ENCODE measurements at regions not wholly inside any gene's neighbourhood (a gene's known extent, or its start where the extent isn't known, plus 50 kb on each side); places are given as distances from the start of the nearest gene placed in this dataset.
A peak's percentile ranks its signal among the peaks of the same experiment; 100 is the strongest.

- Histone ChIP-seq H3K4me1 (ENCODE audit: control insufficient read depth, insufficient read depth, low read length, unreplicated experiment) (no peaks in the 10 kb centered on the region), H3K36me3 (ENCODE audit: insufficient read depth, low read length) (no peaks in the 10 kb centered on the region), H2AFZ (ENCODE audit: low read length, unreplicated experiment) (no peak overlapping the region)
Measured at GRCh38 chrY:15554991-15555390, 1030.7 kb downstream of the NLGN4Y start.

DNA sequence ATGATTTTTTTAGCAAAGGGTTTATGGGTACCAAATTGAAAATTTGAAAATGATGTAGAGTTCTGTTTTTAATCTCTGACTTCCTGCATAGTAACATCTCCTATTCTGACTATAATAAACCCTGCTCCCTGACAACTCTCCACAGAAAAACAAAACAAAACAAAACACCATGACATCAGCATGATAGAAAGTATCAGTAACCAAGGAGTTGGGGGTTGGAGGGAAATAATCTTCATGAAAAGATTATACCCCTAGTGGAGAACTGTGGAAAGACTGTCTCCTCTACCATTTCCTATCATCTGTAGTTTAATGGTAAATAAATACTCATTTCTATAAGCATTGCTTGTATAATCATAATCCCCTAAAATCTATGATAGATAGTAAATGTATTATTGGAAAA lies 1034.8 kb downstream of the NLGN4Y start:
- no peaks in the 10 kb centered on the region for H3K36me3 ChIP-seq (ENCODE audit: insufficient read depth, low read length)
- no peak overlapping the region for H3K27ac ChIP-seq (ENCODE audit: low read depth, low read length)

More at GRCh38 chrY:15554991-15555390, 1030.7 kb downstream of the NLGN4Y start:
- Histone ChIP-seq H3K79me2 (ENCODE audit: control insufficient read depth, insufficient read depth, low read length, unreplicated experiment) (no peaks in the 10 kb centered on the region), H3K27me3 (ENCODE audit: insufficient read depth, low read length) (no peaks in the 10 kb centered on the region), H3K27ac (ENCODE audit: low read depth, low read length) (no peak overlapping the region), H3K4me3 (ENCODE audit: low read depth, low read length) (no peak overlapping the region)

DNA sequence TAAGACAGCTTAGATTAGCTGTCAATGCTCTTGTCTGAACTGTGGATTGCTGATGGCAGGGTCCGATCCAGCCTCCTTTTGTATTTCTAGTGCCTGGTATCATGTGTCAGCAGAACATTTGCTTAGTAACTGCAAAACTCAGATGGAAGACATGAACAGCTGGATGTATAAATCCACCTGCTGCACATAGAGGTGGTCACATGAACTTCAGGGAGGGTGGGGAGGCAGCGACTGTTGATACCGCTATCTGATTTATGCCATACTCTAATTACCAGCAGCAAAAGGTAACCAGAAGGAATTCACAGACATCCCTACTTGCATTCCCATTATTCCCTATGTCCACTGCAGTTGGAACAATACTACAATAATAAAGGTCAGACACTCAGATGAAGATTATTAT lies 1036.5 kb downstream of the NLGN4Y start:
- H3K27ac ChIP-seq (ENCODE audit: low read depth, low read length): no peak overlapping the region
- H3K27me3 ChIP-seq (ENCODE audit: insufficient read depth, low read length): no peaks in the 10 kb centered on the region
- no peaks in the 10 kb centered on the region for H3K4me1 ChIP-seq (ENCODE audit: control insufficient read depth, insufficient read depth, low read length, unreplicated experiment)
- H3K4me3 ChIP-seq (ENCODE audit: low read depth, low read length): no peak overlapping the region
- no peak overlapping the region for H2AFZ ChIP-seq (ENCODE audit: low read length, unreplicated experiment)
- H3K36me3 ChIP-seq (ENCODE audit: insufficient read depth, low read length): no peaks in the 10 kb centered on the region
- no peaks in the 10 kb centered on the region for H3K79me2 ChIP-seq (ENCODE audit: control insufficient read depth, insufficient read depth, low read length, unreplicated experiment)

More for the DNA sequence above, 1034.8 kb downstream of the NLGN4Y start:
- H3K4me1 ChIP-seq (ENCODE audit: control insufficient read depth, insufficient read depth, low read length, unreplicated experiment): no peaks in the 10 kb centered on the region
- H3K4me3 ChIP-seq (ENCODE audit: low read depth, low read length): no peak overlapping the region
- no peak overlapping the region for H2AFZ ChIP-seq (ENCODE audit: low read length, unreplicated experiment)
- no peaks in the 10 kb centered on the region for H3K79me2 ChIP-seq (ENCODE audit: control insufficient read depth, insufficient read depth, low read length, unreplicated experiment)
- H3K27me3 ChIP-seq (ENCODE audit: insufficient read depth, low read length): no peaks in the 10 kb centered on the region

DNA sequence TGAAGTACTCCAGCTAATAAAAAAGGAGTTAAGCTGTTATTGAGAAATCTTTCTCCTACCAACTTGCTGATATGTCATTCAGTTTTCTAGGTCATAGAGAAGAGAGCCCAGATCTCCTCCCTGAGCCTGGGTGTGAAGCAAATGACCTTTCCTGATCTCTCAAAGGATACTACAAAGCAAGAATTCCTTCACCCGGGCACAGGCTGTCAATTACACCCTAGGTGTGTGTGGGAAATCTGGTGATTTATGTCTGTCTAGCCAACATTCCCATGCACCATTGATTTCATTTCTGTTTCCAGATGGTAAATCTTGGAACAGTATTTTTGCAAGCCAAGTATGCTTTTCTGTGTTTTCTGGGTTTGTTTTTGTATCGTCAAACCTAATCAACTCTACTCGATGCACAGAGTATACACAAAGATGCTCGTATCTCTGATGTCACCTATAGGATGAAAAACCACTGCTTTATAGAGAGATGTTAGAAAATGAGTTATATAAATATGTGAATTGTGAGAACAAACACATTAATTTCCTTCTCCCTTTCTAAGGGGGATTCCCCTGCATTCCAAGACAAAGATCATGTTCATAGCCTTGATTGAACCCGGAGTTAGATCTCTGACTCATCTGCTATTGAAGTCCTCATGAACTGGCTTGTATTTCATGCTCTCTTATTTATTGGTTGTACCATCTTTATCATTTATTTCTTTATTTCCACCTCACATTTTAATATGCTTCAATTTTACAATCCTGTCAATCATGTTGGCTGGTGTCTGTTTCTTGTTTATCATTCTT lies 1037.4 kb downstream of the NLGN4Y start:
- Histone ChIP-seq H3K27ac (ENCODE audit: low read depth, low read length) (peak overlapping the region; percentile 53; the same call in 1 of the 2 replicates), H3K4me1 (ENCODE audit: control insufficient read depth, insufficient read depth, low read length, unreplicated experiment) (no peaks in the 10 kb centered on the region), H3K27me3 (ENCODE audit: insufficient read depth, low read length) (no peaks in the 10 kb centered on the region), H3K4me3 (ENCODE audit: low read depth, low read length) (no peak overlapping the region), H3K36me3 (ENCODE audit: insufficient read depth, low read length) (no peaks in the 10 kb centered on the region), H2AFZ (ENCODE audit: low read length, unreplicated experiment) (no peak overlapping the region), H3K79me2 (ENCODE audit: control insufficient read depth, insufficient read depth, low read length, unreplicated experiment) (no peaks in the 10 kb centered on the region)

- no peak overlapping the region for H3K27ac ChIP-seq (ENCODE audit: low read depth, low read length)
- H3K4me1 ChIP-seq (ENCODE audit: control insufficient read depth, insufficient read depth, low read length, unreplicated experiment): no peaks in the 10 kb centered on the region
- no peak overlapping the region for H3K4me3 ChIP-seq (ENCODE audit: low read depth, low read length)
- no peaks in the 10 kb centered on the region for H3K27me3 ChIP-seq (ENCODE audit: insufficient read depth, low read length)
- H2AFZ ChIP-seq (ENCODE audit: low read length, unreplicated experiment): no peak overlapping the region
- no peaks in the 10 kb centered on the region for H3K79me2 ChIP-seq (ENCODE audit: control insufficient read depth, insufficient read depth, low read length, unreplicated experiment)
- no peaks in the 10 kb centered on the region for H3K36me3 ChIP-seq (ENCODE audit: insufficient read depth, low read length)
Measured at GRCh38 chrY:15577886-15578285, 1053.6 kb downstream of the NLGN4Y start.

DNA sequence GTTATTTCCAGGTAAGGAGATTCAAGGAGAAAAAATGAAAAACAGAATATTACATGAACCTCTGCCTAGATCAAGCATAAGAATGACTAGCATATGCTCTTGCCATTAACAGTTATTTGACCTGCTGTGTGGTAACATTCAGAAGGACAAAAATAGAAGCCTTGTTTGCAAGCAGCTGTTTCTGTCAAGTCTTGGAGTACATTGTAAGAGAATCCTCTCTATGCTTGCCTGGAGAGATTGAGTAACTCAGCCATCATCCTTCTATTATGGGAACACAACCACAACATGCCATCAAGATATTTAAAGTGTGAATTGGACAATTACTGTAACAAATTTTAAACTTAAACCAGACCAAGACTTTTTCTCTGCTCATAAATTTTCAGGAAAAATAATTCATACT lies 1054.4 kb downstream of the NLGN4Y start:
- no peaks in the 10 kb centered on the region for H3K4me1 ChIP-seq (ENCODE audit: control insufficient read depth, insufficient read depth, low read length, unreplicated experiment)

DNA sequence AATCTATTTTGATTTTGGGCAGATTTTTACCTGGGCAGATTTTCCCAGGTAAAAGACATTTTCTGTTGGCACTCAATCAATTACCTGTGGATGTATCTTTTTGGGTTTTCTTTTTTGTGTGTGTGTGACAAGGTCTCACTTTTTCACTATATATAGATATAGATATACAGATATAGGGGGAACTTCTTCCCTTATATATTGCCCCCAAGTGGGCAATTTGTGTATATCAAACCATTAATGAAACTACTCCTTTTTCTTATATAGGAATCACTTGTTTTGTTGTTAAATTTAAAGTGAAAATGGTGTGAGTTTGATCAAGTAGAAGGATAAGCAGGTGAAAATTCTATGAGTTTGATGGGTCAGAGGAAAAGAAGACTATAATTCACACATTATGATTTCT lies 1054.9 kb downstream of the NLGN4Y start:
- Histone ChIP-seq H3K4me3 (ENCODE audit: low read depth, low read length) (no peak overlapping the region), H3K79me2 (ENCODE audit: control insufficient read depth, insufficient read depth, low read length, unreplicated experiment) (no peaks in the 10 kb centered on the region), H3K4me1 (ENCODE audit: control insufficient read depth, insufficient read depth, low read length, unreplicated experiment) (no peaks in the 10 kb centered on the region), H2AFZ (ENCODE audit: low read length, unreplicated experiment) (no peak overlapping the region), H3K27ac (ENCODE audit: low read depth, low read length) (no peak overlapping the region), H3K27me3 (ENCODE audit: insufficient read depth, low read length) (no peaks in the 10 kb centered on the region), H3K36me3 (ENCODE audit: insufficient read depth, low read length) (no peaks in the 10 kb centered on the region)

More for the DNA sequence above, 1054.4 kb downstream of the NLGN4Y start:
- Histone ChIP-seq H3K27me3 (ENCODE audit: insufficient read depth, low read length) (no peaks in the 10 kb centered on the region), H3K27ac (ENCODE audit: low read depth, low read length) (no peak overlapping the region), H2AFZ (ENCODE audit: low read length, unreplicated experiment) (no peak overlapping the region), H3K36me3 (ENCODE audit: insufficient read depth, low read length) (no peaks in the 10 kb centered on the region), H3K4me3 (ENCODE audit: low read depth, low read length) (no peak overlapping the region), H3K79me2 (ENCODE audit: control insufficient read depth, insufficient read depth, low read length, unreplicated experiment) (no peaks in the 10 kb centered on the region)

- H3K79me2 ChIP-seq (ENCODE audit: control insufficient read depth, insufficient read depth, low read length, unreplicated experiment): no peaks in the 10 kb centered on the region
- H3K4me1 ChIP-seq (ENCODE audit: control insufficient read depth, insufficient read depth, low read length, unreplicated experiment): no peaks in the 10 kb centered on the region
- H3K36me3 ChIP-seq (ENCODE audit: insufficient read depth, low read length): no peaks in the 10 kb centered on the region
- no peak overlapping the region for H3K27ac ChIP-seq (ENCODE audit: low read depth, low read length)
- H3K4me3 ChIP-seq (ENCODE audit: low read depth, low read length): no peak overlapping the region
- H2AFZ ChIP-seq (ENCODE audit: low read length, unreplicated experiment): no peak overlapping the region
- no peaks in the 10 kb centered on the region for H3K27me3 ChIP-seq (ENCODE audit: insufficient read depth, low read length)
Measured at GRCh38 chrY:15583111-15583510, 1058.8 kb downstream of the NLGN4Y start.

GRCh38 chrY:15592957-15593356 lies 1068.6 kb downstream of the NLGN4Y start:
- no peak overlapping the region for H3K4me3 ChIP-seq (ENCODE audit: low read depth, low read length)
- H3K4me1 ChIP-seq (ENCODE audit: control insufficient read depth, insufficient read depth, low read length, unreplicated experiment): peaks cover 7% of the 10 kb centered on the region
- H3K27ac ChIP-seq (ENCODE audit: low read depth, low read length): no peak overlapping the region
- H3K36me3 ChIP-seq (ENCODE audit: insufficient read depth, low read length): no peaks in the 10 kb centered on the region
- H3K79me2 ChIP-seq (ENCODE audit: control insufficient read depth, insufficient read depth, low read length, unreplicated experiment): no peaks in the 10 kb centered on the region
- H2AFZ ChIP-seq (ENCODE audit: low read length, unreplicated experiment): no peak overlapping the region
- H3K27me3 ChIP-seq (ENCODE audit: insufficient read depth, low read length): no peaks in the 10 kb centered on the region

DNA sequence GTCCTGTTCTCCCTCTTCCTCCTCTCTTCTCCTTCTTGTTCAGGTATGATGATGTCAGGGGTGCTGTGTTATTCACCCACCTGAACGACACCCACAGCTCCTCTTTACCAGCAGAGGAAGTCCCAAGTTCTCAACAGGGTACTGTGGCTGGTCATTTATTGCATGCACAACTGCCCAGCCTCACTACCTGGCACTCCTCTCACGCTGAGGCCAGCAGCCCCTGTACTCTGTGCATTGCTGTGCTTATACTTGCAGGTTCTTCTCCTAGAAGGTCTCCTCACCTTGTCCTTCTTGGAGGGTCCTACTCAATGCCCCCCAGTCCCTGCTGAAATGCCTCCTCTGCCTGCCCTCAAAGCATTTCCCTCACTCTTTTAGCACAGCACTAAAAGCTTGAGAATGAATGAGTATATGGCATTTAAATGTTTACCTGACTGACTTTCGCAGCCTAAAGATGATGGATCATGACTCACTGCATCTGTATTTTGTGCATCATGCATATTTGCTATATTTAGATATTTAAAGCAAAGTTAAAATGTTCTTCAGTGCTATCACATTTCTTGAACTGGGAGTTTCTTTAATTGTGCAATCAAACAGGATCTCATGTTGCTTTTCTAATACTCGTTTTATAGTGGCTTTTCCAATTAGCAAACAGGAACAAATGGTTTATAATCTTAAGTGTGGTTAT lies 1069.3 kb downstream of the NLGN4Y start:
- Histone ChIP-seq H3K27ac (ENCODE audit: low read depth, low read length) (peak overlapping the region; percentile 76), H3K79me2 (ENCODE audit: control insufficient read depth, insufficient read depth, low read length, unreplicated experiment) (no peaks in the 10 kb centered on the region), H2AFZ (ENCODE audit: low read length, unreplicated experiment) (no peak overlapping the region), H3K27me3 (ENCODE audit: insufficient read depth, low read length) (no peaks in the 10 kb centered on the region), H3K4me1 (ENCODE audit: control insufficient read depth, insufficient read depth, low read length, unreplicated experiment) (peaks cover 7% of the 10 kb centered on the region), H3K36me3 (ENCODE audit: insufficient read depth, low read length) (no peaks in the 10 kb centered on the region), H3K4me3 (ENCODE audit: low read depth, low read length) (no peak overlapping the region)

DNA sequence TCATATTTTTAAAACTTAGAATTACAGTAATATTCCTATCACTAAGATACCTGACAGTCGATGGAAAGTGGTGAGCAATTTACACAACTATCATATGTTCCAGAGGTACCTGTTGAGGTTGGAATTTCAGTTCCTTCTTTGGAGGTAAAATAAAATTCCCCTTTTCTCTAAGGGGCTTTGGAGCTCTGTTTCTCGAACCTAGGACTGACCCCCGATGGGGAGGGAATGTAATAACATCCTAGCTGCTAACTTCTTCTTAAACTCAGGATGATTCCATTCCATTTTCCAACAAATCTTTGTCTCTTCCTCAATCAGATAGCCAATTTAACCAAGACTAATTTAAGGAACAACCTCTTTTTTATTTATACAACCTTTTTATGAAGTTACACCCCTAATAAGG lies 1069.8 kb downstream of the NLGN4Y start:
- peaks cover 7% of the 10 kb centered on the region for H3K4me1 ChIP-seq (ENCODE audit: control insufficient read depth, insufficient read depth, low read length, unreplicated experiment)

More for the DNA sequence above, 1069.8 kb downstream of the NLGN4Y start:
- Histone ChIP-seq H2AFZ (ENCODE audit: low read length, unreplicated experiment) (no peak overlapping the region), H3K79me2 (ENCODE audit: control insufficient read depth, insufficient read depth, low read length, unreplicated experiment) (no peaks in the 10 kb centered on the region), H3K4me3 (ENCODE audit: low read depth, low read length) (no peak overlapping the region), H3K27ac (ENCODE audit: low read depth, low read length) (peak overlapping the region; percentile 76), H3K36me3 (ENCODE audit: insufficient read depth, low read length) (no peaks in the 10 kb centered on the region), H3K27me3 (ENCODE audit: insufficient read depth, low read length) (no peaks in the 10 kb centered on the region)
